HEK293T (cell line): ENCODE measurements at regions not wholly inside any gene's neighbourhood (a gene's known extent, or its start where the extent isn't known, plus 50 kb on each side); places are given as distances from the start of the nearest gene placed in this dataset.

Experiments used
- CTCF ChIA-PET: fragments of 350-600 bp; formaldehyde crosslinking; extraction: SDS; loops from one replicate; lab custom pipeline; 2021; ENCODE audit warnings: antibody characterized with exemption, inconsistent platforms; lab: Yijun Ruan, JAX
- POLR2A ChIA-PET: fragments of 350-600 bp; formaldehyde crosslinking; extraction: SDS; loops from one replicate; lab custom pipeline; 2020; ENCODE audit warnings: antibody characterized with exemption, inconsistent platforms; lab: Yijun Ruan, JAX
- DNase-seq: peaks from one replicate; pipeline ENCODE4 v3.0.0; 2012; ENCODE audit warnings: mixed read lengths; ENCODE audit errors: extremely low spot score
- ARNT ChIP-seq: fragments of 450-650 bp; IDR thresholded peaks from 2 replicates; pipeline ENCODE4 v1.6.1; 2017; ENCODE audit warnings: mild to moderate bottlenecking
- BHLHE40 ChIP-seq: fragments of 450-650 bp; IDR thresholded peaks from 2 replicates; pipeline ENCODE4 v1.6.1; 2016; ENCODE audit warnings: mild to moderate bottlenecking, moderate library complexity, borderline replicate concordance
- CTBP1 ChIP-seq: fragments of 450-650 bp; IDR thresholded peaks from 2 replicates; pipeline ENCODE4 v1.6.1; 2016; ENCODE audit warnings: borderline replicate concordance
- ELF4 ChIP-seq: fragments of 450-650 bp; IDR thresholded peaks from 2 replicates; pipeline ENCODE4 v1.6.1; 2017; ENCODE audit warnings: antibody characterized with exemption
- FOXA1 ChIP-seq: fragments of 450-650 bp; IDR thresholded peaks from 2 replicates; pipeline ENCODE4 v1.6.1; 2016; ENCODE audit warnings: mild to moderate bottlenecking
- FOXK2 ChIP-seq: fragments of 450-650 bp; IDR thresholded peaks from 2 replicates; pipeline ENCODE4 v1.6.1; 2016; ENCODE audit warnings: mild to moderate bottlenecking
- FOXM1 ChIP-seq: fragments of 450-650 bp; IDR thresholded peaks from 2 replicates; pipeline ENCODE4 v1.6.1; 2017; ENCODE audit warnings: mild to moderate bottlenecking, borderline replicate concordance
- HDGF ChIP-seq: fragments of 450-650 bp; IDR thresholded peaks from 2 replicates; pipeline ENCODE4 v1.6.1; 2017; ENCODE audit warnings: antibody characterized with exemption, borderline replicate concordance
- L3MBTL2 ChIP-seq: fragments of 450-650 bp; conservative IDR thresholded peaks from 2 replicates; pipeline ENCODE4 v1.6.1; 2016; ENCODE audit warnings: mild to moderate bottlenecking
- LEF1 ChIP-seq: fragments of 450-650 bp; IDR thresholded peaks from 2 replicates; pipeline ENCODE4 v1.6.1; 2017; ENCODE audit warnings: mild to moderate bottlenecking, borderline replicate concordance
- NFRKB ChIP-seq: fragments of 450-650 bp; IDR thresholded peaks from 2 replicates; pipeline ENCODE4 v1.6.1; 2016; ENCODE audit warnings: mild to moderate bottlenecking, moderate library complexity
- SP1 ChIP-seq: fragments of 450-650 bp; IDR thresholded peaks from 2 replicates; pipeline ENCODE4 v1.6.1; 2017
- SUZ12 ChIP-seq: fragments of 450-650 bp; IDR thresholded peaks from 2 replicates; pipeline ENCODE4 v1.6.1; 2016; ENCODE audit warnings: mild to moderate bottlenecking
- TARDBP ChIP-seq: fragments of 450-650 bp; IDR thresholded peaks from 2 replicates; pipeline ENCODE4 v1.6.1; 2016
- ZNF384 ChIP-seq: fragments of 450-650 bp; IDR thresholded peaks from 2 replicates; pipeline ENCODE4 v1.6.1; 2016
- TF ChIP-seq, protein P1 (sequence below): fragments of 450-650 bp; IDR thresholded peaks from 2 replicates; pipeline ENCODE4 v1.6.1; 2016

DNA sequence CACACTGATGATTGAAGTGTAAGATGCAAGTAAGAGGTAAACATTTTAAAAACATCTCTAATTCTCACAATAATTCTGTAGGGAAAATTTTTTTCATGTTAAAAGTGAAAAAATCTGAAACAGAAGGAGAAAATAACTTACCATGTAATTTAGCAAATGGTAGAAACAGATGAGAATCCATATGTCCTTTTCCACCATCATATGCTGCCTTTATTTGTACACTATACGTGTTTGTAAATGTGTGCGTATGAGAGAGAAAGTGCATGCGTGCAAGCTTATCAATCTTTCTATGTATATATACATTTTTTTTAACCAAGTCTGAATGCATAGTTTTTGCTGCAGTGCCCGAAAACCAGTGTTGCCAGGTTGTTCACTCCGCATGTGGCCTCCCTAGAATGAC, 186.7 kb downstream of the IZUMO3 start:
- TF ChIP-seq HDGF: no peak
- TF ChIP-seq LEF1: no peak
- no peak for TF ChIP-seq ELF4
- no peak for TF ChIP-seq ZNF384
- TF ChIP-seq SUZ12: no peak
- no peak for TF ChIP-seq TARDBP
- TF ChIP-seq L3MBTL2: no peak
- TF ChIP-seq FOXK2: no peak
- no peak for TF ChIP-seq FOXM1
- ChIA-PET POLR2A (no interaction called here), CTCF (no interaction called here)
- no peak for DNase-seq

DNA sequence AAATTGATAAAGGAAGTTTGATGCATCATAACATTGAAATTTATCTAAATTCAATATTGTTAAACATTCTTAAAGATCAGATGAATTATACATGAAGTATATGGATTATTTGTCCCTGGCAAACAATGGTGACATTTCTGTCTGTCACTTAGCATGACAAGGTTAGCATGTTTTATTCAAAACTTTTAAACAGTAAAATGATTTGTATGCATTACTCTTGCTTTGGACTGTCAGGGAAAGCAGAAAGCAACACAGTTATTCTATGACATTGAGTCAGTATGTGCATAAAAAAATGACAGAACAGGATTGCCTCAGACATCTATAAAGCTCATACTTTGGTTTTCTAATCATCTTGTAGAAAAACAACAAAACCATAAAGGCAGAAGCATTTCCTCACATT, 193.7 kb downstream of the IZUMO3 start:
- DNase-seq: no peak
- CTCF ChIA-PET: no interaction called here
- TF ChIP-seq TARDBP (no peak), ZNF384 (no peak)
- POLR2A ChIA-PET: no interaction called here

DNA sequence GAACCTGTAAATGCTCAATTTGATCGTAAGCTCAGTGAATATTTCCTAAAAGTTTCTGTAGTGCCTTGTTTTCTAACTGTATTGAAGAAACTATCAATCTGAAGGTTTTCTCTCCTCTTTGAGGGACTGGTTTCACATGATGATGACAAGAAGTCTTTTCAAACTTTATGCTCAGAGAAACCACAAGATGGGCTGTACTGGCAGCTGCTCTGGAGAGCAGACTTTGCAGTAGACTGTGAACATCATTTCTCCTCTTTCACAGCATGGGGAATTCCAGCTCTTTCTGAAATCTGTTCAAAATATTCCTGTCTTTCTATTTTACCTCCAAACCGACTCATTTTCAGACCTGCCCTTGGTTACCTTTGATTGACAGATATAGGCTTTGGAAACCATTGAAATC, 194.4 kb downstream of the IZUMO3 start:
- CTCF ChIA-PET: no interaction called here
- TF ChIP-seq, protein P1, sequence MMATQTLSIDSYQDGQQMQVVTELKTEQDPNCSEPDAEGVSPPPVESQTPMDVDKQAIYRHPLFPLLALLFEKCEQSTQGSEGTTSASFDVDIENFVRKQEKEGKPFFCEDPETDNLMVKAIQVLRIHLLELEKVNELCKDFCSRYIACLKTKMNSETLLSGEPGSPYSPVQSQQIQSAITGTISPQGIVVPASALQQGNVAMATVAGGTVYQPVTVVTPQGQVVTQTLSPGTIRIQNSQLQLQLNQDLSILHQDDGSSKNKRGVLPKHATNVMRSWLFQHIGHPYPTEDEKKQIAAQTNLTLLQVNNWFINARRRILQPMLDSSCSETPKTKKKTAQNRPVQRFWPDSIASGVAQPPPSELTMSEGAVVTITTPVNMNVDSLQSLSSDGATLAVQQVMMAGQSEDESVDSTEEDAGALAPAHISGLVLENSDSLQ: no peak
- TF ChIP-seq ZNF384 (no peak), TARDBP (no peak), ARNT (no peak), FOXM1 (no peak), FOXK2 (no peak), FOXA1 (no peak), HDGF (no peak), SUZ12 (no peak), ELF4 (no peak), SP1 (no peak), L3MBTL2 (no peak)
- POLR2A ChIA-PET: no interaction called here
- no peak for DNase-seq

DNA sequence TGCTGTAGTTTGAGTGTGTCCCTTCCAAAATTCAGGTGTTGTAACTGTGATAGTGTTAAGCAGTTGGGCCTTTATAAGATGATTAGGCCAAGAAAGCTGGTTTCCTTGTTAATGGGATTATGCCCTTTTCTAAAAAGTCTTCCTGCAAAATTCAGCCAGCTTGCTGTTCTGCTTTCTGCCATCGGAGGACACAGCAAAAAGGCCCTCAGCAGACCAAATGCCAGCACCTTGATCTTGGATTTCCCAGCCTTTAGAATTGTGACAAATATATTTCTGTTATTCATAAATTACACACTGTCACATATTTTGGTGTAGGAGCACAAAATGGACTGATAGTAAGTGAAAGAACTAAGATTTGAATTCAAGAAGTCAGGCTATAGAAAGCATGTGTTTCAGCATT, 203.2 kb downstream of the IZUMO3 start:
- TF ChIP-seq L3MBTL2: no peak

DNA sequence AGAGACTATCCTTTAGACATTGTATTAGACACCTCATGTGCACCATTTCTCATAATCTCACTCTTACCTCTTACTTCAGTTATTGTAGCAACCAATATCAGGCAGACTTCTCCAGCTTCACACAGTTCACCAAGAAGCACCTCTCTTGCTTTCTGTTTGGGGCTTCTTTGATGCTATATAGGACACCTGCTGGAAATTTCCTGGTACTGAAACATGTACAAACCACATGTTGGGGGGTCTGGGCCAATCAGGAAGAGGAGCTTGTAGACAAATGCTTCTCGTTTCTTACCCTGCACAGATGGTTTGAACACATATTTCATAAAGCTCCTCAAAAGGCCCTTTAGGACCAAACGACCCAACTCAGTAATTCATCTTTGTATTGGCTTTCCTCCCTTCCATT, 212.1 kb downstream of the IZUMO3 start:
- ChIA-PET POLR2A (no interaction called here), CTCF (no interaction called here)
- TF ChIP-seq, protein P1: no peak
- TF ChIP-seq L3MBTL2 (no peak), TARDBP (no peak), SP1 (no peak), HDGF (no peak), NFRKB (no peak), ZNF384 (no peak), ELF4 (no peak), BHLHE40 (no peak), FOXM1 (no peak), CTBP1 (no peak), LEF1 (no peak), ARNT (no peak), SUZ12 (no peak), FOXK2 (no peak), FOXA1 (no peak)
- no peak for DNase-seq

More for the DNA sequence above, 203.2 kb downstream of the IZUMO3 start:
- DNase-seq: no peak
- ChIA-PET POLR2A (no interaction called here), CTCF (no interaction called here)

DNA sequence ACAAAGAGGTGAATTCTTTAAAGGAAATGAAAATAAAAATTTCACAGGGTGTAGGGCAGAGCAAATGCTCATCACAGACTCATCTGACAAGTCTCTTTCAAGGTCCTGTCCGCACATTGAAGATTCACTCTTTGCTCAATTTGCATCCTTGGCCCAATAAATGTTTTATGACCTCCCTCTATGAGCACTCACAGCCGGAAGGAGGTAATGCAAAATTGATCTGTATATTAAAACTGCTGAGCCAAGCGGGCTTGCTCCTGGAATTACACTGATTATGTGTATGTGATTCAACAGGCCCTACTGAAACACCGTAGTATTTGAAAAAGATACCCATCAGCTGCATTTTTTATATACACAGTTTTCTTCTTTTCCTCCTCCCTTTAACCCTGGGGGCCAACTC, 246.8 kb downstream of the IZUMO3 start:
- ChIA-PET POLR2A (no interaction called here), CTCF (no interaction called here)
- DNase-seq: no peak
- TF ChIP-seq, protein P1: no peak
- TF ChIP-seq CTBP1 (no peak), ZNF384 (no peak), FOXA1 (no peak), SUZ12 (no peak), TARDBP (no peak), HDGF (no peak), FOXK2 (no peak), L3MBTL2 (no peak), ARNT (no peak), BHLHE40 (no peak), FOXM1 (no peak), ELF4 (no peak), LEF1 (no peak), NFRKB (no peak)

DNA sequence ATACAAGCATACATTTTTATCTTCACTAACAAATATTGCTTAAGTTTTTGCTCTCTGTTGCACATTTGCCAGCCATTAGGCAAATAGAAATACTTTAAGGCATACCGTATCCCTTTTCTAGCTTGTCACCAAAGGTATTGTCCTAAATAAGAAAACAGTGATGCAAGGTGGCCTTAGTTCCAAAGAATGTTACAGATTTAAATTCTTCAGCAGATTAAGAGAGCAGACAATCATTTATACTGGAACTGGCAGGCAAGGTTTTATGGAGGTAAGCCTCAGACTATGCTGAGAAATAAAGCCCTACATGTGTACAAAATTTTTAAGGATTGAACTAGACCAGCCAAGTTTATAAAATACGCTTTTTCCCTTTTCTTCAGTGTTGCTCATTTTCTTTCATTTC, 247.8 kb downstream of the IZUMO3 start:
- no peak for DNase-seq

More for the DNA sequence above, 247.8 kb downstream of the IZUMO3 start:
- POLR2A ChIA-PET: no interaction called here
- TF ChIP-seq, protein P1: no peak
- TF ChIP-seq SUZ12 (no peak), ELF4 (no peak), SP1 (no peak), LEF1 (no peak), TARDBP (no peak), FOXA1 (no peak), CTBP1 (no peak), BHLHE40 (no peak)
- CTCF ChIA-PET: no interaction called here
